ENCODE measurements at regions not wholly inside any gene's neighbourhood (a gene's known extent, or its start where the extent isn't known, plus 50 kb on each side); places are given as distances from the start of the nearest gene placed in this dataset.

DNA sequence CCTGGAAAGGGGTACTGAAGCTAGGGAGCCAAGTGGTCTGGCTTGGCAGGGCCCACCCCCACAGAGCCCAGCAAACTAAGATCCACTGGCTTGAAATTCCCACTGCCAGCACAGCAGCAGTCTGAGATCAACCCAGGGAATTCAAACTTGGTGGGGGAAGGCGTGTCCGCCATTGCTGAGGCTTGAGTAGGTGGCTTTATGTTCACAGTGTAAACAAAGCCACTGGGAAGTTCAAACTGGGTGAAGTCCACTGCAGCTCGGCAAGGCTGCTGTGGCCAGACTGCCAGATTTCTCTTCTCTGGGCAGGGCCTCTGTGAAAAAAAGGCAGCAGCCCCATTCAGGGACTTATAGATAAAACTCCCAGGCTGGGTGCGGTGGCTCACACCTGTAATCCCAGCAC, 58.9 kb downstream of the TFDP3 start:
- no peak for DNase-seq

DNA sequence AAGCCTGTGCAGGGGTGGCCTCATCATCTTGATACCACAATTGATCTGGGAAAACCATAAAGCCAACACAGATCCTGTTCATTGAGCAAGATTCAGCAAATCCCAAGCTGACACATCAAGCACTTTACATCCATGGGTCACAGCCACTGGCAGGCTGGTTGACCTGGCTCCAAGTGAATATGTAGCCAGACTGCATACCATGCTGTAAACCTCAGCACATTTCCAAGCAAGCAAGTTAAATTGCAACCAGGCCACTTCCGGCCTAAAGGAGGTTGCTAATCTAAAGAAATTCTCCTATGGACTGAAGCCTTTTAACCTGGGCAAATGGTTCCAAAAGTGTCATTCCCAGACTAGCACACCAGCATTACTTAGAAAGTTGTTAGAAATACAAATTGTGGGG, 54.4 kb upstream of the USP26 start:
- DNase-seq, result peak; percentile 1

DNA sequence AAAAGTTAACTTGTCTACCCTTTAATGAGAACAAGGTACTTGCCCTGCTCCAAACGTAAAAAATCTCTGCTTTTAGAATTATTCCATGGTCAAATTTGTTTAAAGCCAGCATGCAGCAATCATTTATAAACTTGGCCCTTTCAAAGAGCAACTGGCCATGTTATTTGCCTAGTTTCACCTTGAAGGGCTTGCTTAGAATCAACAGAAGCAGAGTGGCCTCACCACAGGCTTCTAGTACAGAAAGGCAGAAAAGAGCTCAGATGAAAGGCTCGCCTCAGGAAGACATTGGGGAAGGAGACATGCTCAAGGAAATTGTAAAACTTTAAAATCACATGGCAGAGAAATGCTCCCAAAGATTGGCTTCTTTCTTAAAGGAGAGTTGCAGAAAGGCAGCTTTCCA, 53.8 kb upstream of the USP26 start:
- DNase-seq, result no peak

All from fibroblast of skin of back (primary cell).